Transverse colon (tissue), 4 donors: ENCODE measurements at regions not wholly inside any gene's neighbourhood (a gene's known extent, or its start where the extent isn't known, plus 50 kb on each side); places are given as distances from the start of the nearest gene placed in this dataset.

Experiments
- CTCF ChIP-seq, 5 experiments: fragments of 200-600 bp in 3 of 5; fragments of 450-650 bp in 2 of 5; sonication (generic) in 3 of 5; IDR thresholded peaks; 1 replicate in 2 of 5; 2 replicates in 3 of 5; pipeline ENCODE4 v1.5.1; 2016 to 2017; ENCODE audit warnings: antibody characterized with exemption in 5 of 5, inconsistent platforms in 3 of 5, mild to moderate bottlenecking in 2 of 5, moderate library complexity in 1 of 5
- POLR2A ChIP-seq: fragments of 450-650 bp; IDR thresholded peaks from one replicate; pipeline ENCODE4 v1.6.1; 2016; ENCODE audit warnings: antibody characterized with exemption, mild to moderate bottlenecking, moderate library complexity
- POLR2AphosphoS5 ChIP-seq, 3 donors: sonication (generic); formaldehyde crosslinking; IDR thresholded peaks; one replicate each; pipeline ENCODE4 v1.6.1; 2016; ENCODE audit warnings: antibody characterized with exemption in 3 of 3

- TF ChIP-seq POLR2A, result no peak
- TF ChIP-seq POLR2AphosphoS5 (IDR thresholded peaks at IDR 0.05), result no peak
- TF ChIP-seq CTCF (IDR thresholded peaks at IDR 0.05), result no peak
Measured at GRCh38 chr12:24535334-24536069, 413.4 kb downstream of the BCAT1 start.
